ENCODE measurements at regions not wholly inside any gene's neighbourhood (a gene's known extent, or its start where the extent isn't known, plus 50 kb on each side); places are given as distances from the start of the nearest gene placed in this dataset.
"Not testable (repeated sequence)": the region's sequence is repeated elsewhere in the genome, so short reads cannot be mapped to it uniquely, and the experiment has no call there.

DNA sequence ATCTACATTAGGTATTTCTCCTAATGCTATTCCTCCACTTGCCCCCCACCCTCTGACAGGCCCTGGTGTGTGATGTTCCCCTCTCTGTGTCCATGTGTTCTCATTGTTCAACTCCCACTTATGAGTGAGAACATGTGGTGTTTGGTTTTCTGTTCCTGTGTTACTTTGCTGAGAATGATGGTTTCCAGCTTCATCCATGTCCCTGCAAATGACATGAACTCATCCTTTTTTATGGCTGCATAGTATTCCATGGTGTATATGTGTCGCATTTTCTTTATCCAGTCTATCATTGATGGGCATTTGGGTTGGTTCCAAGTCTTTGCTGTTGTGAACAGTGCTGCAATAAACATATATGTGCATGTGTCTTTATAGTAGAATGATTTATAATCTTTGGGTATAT is 50.6 kb upstream of the GRHL3 start:
- H3K4me3 ChIP-seq; H3K27me3 ChIP-seq; H3K27ac ChIP-seq; H3K36me3 ChIP-seq; DNase-seq; intact Hi-C loops (cut with DNase I; ENCODE audit: low total_unique reads); H3K9me3 ChIP-seq; H3K4me1 ChIP-seq: not testable (repeated sequence)

DNA sequence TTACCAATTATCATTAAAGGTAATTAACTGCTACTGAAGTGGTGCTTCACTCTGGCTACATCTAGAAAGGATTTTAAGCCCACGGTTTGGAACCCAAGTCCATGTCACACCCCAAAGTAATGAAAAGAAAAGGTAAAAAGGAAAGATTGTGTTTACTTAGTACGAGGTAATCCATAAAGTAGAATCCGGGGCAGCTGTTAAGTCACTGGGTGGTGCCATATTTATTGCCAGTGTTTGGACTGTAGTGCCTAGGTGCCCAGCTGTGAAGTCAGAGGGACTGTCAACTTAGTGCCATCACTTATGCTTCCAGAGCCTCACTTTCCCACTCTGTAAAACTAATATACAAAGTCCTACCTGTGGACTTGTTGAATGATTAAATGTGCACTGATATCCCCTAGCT is 52.2 kb upstream of the GRHL3 start:
- Histone ChIP-seq H3K36me3 (no peaks in the 10 kb centered on the region), H3K9me3 (no peaks in the 10 kb centered on the region), H3K27me3 (no peaks in the 10 kb centered on the region), H3K27ac (no peak overlapping the region), H3K4me1 (no peaks in the 10 kb centered on the region), H3K4me3 (no peak overlapping the region)
- intact Hi-C loops (cut with DNase I; ENCODE audit: low total_unique reads), result no loop called here
- no peak for TF ChIP-seq POLR2A (IDR thresholded peaks at IDR 0.05)
- no peak for TF ChIP-seq CTCF (IDR thresholded peaks at IDR 0.05)
- no peak for DNase-seq

DNA sequence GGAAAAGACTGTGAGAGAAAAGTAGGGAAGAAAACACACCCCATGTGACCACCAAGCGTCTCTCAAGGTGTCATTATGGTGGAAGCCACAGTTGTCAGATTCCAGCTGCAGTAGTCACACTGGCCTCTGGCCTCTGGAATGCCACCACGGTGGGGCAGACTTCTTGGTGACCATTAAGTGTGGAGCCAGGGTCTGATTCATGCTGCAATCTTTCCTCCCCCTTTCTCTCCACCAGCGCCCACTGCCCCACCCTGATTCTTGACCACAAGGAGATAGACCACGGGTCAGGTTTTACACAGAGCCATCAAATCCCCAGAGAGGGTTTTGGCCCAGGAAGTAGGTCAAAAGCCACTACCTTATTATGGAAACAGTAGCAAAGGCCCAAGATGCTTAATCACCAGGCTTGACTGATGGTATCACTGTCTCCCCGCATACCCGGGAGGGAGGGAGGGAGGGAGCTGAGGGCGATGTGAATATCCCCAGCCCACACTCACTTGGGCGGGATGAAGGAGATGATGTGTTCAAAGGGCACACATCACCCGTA is 52.7 kb upstream of the GRHL3 start:
- Histone ChIP-seq H3K9me3 (no peaks in the 10 kb centered on the region), H3K4me1 (no peaks in the 10 kb centered on the region)

GRCh38 chr1:24263746-24264145 is 55.4 kb upstream of the GRHL3 start:
- Histone ChIP-seq H3K4me1 (no peaks in the 10 kb centered on the region), H3K27ac (no peak overlapping the region), H3K9me3 (no peaks in the 10 kb centered on the region), H3K4me3 (no peak overlapping the region), H3K27me3 (no peaks in the 10 kb centered on the region), H3K36me3 (no peaks in the 10 kb centered on the region)
- DNase-seq, result no peak
- intact Hi-C loops (cut with DNase I; ENCODE audit: low total_unique reads), result no loop called here
- TF ChIP-seq POLR2A (IDR thresholded peaks at IDR 0.05), result no peak
- no peak for TF ChIP-seq CTCF (IDR thresholded peaks at IDR 0.05)

More for the DNA sequence above, 52.7 kb upstream of the GRHL3 start:
- Histone ChIP-seq H3K27ac (no peak overlapping the region), H3K27me3 (no peaks in the 10 kb centered on the region), H3K36me3 (no peaks in the 10 kb centered on the region), H3K4me3 (no peak overlapping the region)
- intact Hi-C loops (cut with DNase I; ENCODE audit: low total_unique reads), result no loop called here
- TF ChIP-seq POLR2A (IDR thresholded peaks at IDR 0.05), result no peak
- TF ChIP-seq CTCF (IDR thresholded peaks at IDR 0.05), result no peak
- no peak for DNase-seq

GRCh38 chr1:24263211-24263610 is 55.9 kb upstream of the GRHL3 start:
- Histone ChIP-seq H3K27me3 (no peaks in the 10 kb centered on the region), H3K36me3 (no peaks in the 10 kb centered on the region), H3K4me1 (no peaks in the 10 kb centered on the region), H3K9me3 (no peaks in the 10 kb centered on the region), H3K27ac (no peak overlapping the region), H3K4me3 (no peak overlapping the region)
- intact Hi-C loops (cut with DNase I; ENCODE audit: low total_unique reads), result no loop called here
- TF ChIP-seq CTCF (IDR thresholded peaks at IDR 0.05) (no peak), POLR2A (IDR thresholded peaks at IDR 0.05) (no peak)
- no peak for DNase-seq

DNA sequence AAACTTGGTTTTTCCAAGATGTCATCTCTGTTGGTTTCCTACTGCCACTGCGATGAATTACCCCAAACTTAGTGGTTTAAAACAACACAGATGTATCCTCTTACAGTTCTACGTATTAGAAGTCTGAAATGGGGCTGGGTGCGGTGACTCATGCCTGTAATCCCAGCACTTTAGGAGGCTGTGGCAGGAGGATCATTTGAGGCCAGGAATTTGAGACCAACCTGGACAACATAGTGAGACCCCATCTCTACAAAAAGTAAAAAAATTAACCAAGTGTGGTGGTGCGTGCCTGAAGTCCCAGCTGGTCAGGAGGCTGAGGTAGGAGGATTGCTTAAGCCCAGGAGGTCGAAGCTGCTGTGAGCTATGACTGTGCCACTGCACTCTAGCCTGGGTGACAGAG is 57.2 kb upstream of the GRHL3 start:
- no peaks in the 10 kb centered on the region for H3K27me3 ChIP-seq
- H3K9me3 ChIP-seq, result no peaks in the 10 kb centered on the region
- H3K4me3 ChIP-seq, result no peak overlapping the region
- TF ChIP-seq POLR2A (IDR thresholded peaks at IDR 0.05) (no peak), CTCF (IDR thresholded peaks at IDR 0.05) (no peak)
- H3K36me3 ChIP-seq, result no peaks in the 10 kb centered on the region
- intact Hi-C loops (cut with DNase I; ENCODE audit: low total_unique reads), result no loop called here
- no peak overlapping the region for H3K27ac ChIP-seq
- no peaks in the 10 kb centered on the region for H3K4me1 ChIP-seq
- no peak for DNase-seq
